Ascending aorta (tissue), 2 donors: ENCODE measurements at regions not wholly inside any gene's neighbourhood (a gene's known extent, or its start where the extent isn't known, plus 50 kb on each side); places are given as distances from the start of the nearest gene placed in this dataset.

ENCODE experiments used
- DNase-seq, 2 donors: peaks; one replicate each; pipeline ENCODE4 v3.0.0-alpha.2; 2019; ENCODE audit warnings: low spot score in 2 of 2
- H3K27ac ChIP-seq, 2 donors: fragments of 200-600 bp; sonication (generic); one replicate each; pipeline ENCODE4 v1.5.1; 2016 to 2017; ENCODE audit warnings: mild to moderate bottlenecking in 1 of 2
- H3K27me3 ChIP-seq: fragments of 200-600 bp; sonication (generic); one replicate; pipeline ENCODE4 v1.5.1; 2017
- H3K36me3 ChIP-seq, 2 donors: fragments of 200-600 bp; sonication (generic); one replicate each; pipeline ENCODE4 v1.5.1; 2016
- H3K4me1 ChIP-seq, 2 donors: fragments of 200-600 bp; sonication (generic); one replicate each; pipeline ENCODE4 v1.5.1; 2016 to 2017; ENCODE audit warnings: mild to moderate bottlenecking in 1 of 2
- H3K4me3 ChIP-seq, 2 donors: fragments of 200-600 bp; sonication (generic); one replicate each; pipeline ENCODE4 v1.5.1; 2016 to 2017; ENCODE audit warnings: mild to moderate bottlenecking in 1 of 2
- H3K9me3 ChIP-seq, 2 donors: fragments of 200-600 bp; sonication (generic); one replicate each; pipeline ENCODE4 v1.5.1; 2016
- intact Hi-C: fragments of 100-400 bp; cut with DNase I; formaldehyde crosslinking; loops from one replicate; pipeline ENCODE4 v1.15.1; 2023
- TF ChIP-seq, protein P1 (sequence below), 3 experiments: fragments of 200-600 bp in 2 of 3; fragments of 450-650 bp in 1 of 3; sonication (generic) in 2 of 3; IDR thresholded peaks; one replicate each; pipeline ENCODE4 v1.5.1; 2016 to 2019; ENCODE audit warnings: antibody characterized with exemption in 3 of 3, mild to moderate bottlenecking in 1 of 3, moderate library complexity in 1 of 3

DNA sequence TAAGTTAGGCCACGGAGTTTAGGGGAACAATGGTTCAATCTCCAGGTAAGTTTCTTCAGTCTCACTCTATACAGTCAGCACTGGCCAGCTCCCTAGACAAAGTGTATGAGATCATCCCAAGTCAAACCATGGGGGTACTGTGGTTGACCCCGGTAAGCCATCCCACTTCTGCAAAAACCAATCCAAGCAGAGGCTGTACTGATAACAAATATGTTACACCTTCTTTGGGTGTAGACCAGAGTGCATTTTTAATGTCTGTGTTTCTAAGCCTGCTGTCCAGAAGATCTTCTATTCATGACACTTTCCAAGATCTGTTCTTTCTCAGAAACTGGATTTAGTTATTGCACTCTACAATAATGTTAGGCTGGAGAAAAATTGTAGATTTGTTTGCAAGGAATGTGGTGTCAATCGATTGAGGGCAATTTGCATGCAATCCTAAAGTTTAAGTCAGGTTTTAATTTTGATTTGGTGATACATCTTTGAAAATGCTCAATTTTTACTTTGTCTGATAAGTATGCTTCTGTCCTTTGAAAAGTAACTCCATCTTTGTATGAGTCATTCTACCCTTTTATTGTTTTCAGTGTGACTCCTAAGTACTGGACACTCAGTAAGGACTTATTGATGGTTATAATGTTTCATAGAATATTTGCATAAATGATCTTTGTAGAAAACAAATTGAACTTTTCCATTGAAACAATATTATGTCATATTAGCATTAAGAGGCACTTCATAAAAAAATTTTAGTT lies 152.4 kb downstream of the HLX start:
- Histone ChIP-seq H3K27ac (no peak overlapping the region), H3K4me1 (peaks cover 0 to 8% of the 10 kb centered on the region in 2 donors)
- intact Hi-C loops = no loop called here

DNA sequence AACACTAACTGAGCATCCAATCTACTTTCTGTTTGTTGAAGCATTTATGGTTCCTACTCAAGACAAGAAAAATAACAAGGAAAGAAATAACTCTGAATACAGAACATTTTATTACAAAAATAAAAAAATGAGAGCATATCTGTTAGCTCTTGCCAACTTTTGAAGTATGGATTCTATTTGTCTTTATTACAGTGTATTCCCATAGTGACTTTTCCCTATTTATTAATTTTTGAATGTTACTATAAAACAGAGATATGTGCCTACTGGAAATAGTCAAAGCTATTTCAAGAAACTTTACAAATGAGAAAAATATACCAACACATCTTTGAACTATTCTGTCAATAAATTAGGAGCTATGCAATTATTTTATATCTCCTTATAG lies 153.0 kb downstream of the HLX start:
- H3K36me3 ChIP-seq = no peaks in the 10 kb centered on the region
- no peak overlapping the region for H3K4me3 ChIP-seq
- H3K9me3 ChIP-seq = no peaks in the 10 kb centered on the region
- H3K27me3 ChIP-seq = no peaks in the 10 kb centered on the region
- H3K27ac ChIP-seq = no peak overlapping the region
- intact Hi-C loops = no loop called here
- peaks cover 0 to 8% of the 10 kb centered on the region in 2 donors for H3K4me1 ChIP-seq
- TF ChIP-seq, protein P1, sequence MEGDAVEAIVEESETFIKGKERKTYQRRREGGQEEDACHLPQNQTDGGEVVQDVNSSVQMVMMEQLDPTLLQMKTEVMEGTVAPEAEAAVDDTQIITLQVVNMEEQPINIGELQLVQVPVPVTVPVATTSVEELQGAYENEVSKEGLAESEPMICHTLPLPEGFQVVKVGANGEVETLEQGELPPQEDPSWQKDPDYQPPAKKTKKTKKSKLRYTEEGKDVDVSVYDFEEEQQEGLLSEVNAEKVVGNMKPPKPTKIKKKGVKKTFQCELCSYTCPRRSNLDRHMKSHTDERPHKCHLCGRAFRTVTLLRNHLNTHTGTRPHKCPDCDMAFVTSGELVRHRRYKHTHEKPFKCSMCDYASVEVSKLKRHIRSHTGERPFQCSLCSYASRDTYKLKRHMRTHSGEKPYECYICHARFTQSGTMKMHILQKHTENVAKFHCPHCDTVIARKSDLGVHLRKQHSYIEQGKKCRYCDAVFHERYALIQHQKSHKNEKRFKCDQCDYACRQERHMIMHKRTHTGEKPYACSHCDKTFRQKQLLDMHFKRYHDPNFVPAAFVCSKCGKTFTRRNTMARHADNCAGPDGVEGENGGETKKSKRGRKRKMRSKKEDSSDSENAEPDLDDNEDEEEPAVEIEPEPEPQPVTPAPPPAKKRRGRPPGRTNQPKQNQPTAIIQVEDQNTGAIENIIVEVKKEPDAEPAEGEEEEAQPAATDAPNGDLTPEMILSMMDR (IDR thresholded peaks at IDR 0.05) = no peak
- DNase-seq = no peak

More for the DNA sequence above, 152.4 kb downstream of the HLX start:
- Histone ChIP-seq H3K4me3 (no peak overlapping the region), H3K9me3 (no peaks in the 10 kb centered on the region), H3K27me3 (no peaks in the 10 kb centered on the region), H3K36me3 (no peaks in the 10 kb centered on the region)
- TF ChIP-seq, protein P1 (IDR thresholded peaks at IDR 0.05) = no peak
- DNase-seq = no peak

DNA sequence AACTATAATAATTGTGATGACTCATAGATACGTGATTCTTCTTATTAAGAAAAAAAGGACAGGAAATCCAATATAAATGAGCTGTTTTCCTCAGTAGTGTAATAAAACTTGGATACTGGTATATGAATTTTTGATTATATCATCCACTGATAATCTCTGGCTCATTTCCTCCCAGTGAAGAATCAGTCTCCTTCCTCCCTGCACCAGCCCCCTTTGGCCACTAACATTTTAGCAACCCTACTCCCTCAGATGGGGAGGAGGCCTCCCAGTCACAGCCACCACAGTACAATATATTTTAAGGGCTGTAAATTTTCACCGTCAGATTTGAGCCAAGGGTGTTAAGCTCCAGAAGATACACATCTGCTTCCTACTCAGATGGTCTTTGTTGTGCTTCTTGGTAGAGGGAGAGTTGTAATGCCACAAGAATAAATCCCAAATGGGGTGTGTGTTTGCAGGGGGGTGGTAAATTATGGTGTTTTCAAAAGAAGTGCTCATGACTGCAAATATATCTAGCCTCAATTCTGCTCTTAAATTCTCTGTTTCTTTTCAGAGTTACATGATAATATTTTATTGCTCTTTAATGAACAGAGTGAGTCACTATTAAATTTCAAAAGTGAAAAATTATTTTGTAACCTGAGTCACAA lies 153.5 kb downstream of the HLX start:
- H3K9me3 ChIP-seq = no peaks in the 10 kb centered on the region
- intact Hi-C loops = no loop called here
- peaks cover 0 to 8% of the 10 kb centered on the region in 2 donors for H3K4me1 ChIP-seq
- no peak overlapping the region for H3K4me3 ChIP-seq
- no peak for DNase-seq
- H3K27ac ChIP-seq = no peak overlapping the region
- H3K36me3 ChIP-seq = no peaks in the 10 kb centered on the region
- TF ChIP-seq, protein P1 (IDR thresholded peaks at IDR 0.05) = no peak
- no peaks in the 10 kb centered on the region for H3K27me3 ChIP-seq

DNA sequence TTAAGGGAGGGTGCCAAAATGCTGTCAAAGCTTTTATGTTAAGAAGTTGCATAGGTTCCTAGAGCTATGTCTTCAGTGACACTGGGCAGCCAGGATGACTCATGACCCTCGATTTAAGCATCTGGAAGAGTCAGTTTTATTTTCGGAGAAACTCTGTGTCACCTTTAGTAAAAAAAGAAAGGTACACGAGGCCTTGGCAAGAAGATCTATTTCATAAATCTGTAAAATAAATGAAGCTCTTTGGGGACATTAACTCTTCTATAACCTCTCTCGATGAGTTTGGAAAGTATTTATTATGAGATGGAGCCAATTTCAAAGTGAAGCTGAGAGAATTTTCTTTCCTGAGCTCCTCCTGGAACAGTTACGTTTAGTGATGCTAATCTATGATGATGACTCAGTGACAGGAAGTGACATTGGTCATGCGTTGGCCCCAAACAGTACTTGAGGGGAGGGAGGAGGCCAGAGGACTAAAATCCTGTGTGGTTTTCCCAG lies 156.5 kb downstream of the HLX start:
- Histone ChIP-seq H3K4me3 (no peak overlapping the region), H3K9me3 (no peaks in the 10 kb centered on the region), H3K4me1 (peaks cover 0 to 8% of the 10 kb centered on the region in 2 donors), H3K27me3 (no peaks in the 10 kb centered on the region), H3K27ac (no peak overlapping the region), H3K36me3 (no peaks in the 10 kb centered on the region)
- intact Hi-C loops = no loop called here
- TF ChIP-seq, protein P1 (IDR thresholded peaks at IDR 0.05) = no peak
- no peak for DNase-seq

DNA sequence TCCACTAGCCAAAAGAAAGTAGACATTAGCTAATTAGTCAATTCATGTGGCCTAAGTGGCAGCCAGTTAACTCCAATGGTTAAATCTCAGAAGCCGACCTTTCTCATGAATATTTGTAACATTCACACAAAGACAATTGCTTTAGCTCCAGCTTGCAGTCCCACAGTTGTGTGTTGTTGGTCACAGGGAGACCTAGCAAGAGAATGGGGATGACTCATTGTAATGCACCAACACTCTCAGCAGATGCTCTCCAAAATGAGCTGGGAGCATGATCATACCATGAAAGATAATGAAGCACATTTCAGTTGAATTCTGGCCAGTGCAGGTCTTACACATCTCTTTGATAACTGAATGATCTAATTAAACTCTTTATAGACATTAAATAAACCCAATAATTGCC lies 160.4 kb downstream of the HLX start:
- Histone ChIP-seq H3K27ac (no peak overlapping the region), H3K9me3 (no peaks in the 10 kb centered on the region), H3K36me3 (no peaks in the 10 kb centered on the region), H3K4me3 (no peak overlapping the region), H3K4me1 (no peaks in the 10 kb centered on the region), H3K27me3 (no peaks in the 10 kb centered on the region)
- intact Hi-C loops = no loop called here
- TF ChIP-seq, protein P1 (IDR thresholded peaks at IDR 0.05) = no peak
- no peak for DNase-seq
